Myocyte (in vitro differentiated cells): ENCODE measurements at regions not wholly inside any gene's neighbourhood (a gene's known extent, or its start where the extent isn't known, plus 50 kb on each side); places are given as distances from the start of the nearest gene placed in this dataset.

Experiments used
- DNase-seq: peaks from one replicate; pipeline ENCODE4 v3.0.0-alpha.2; 2012; ENCODE audit warnings: low read depth

GRCh38 chr5:122718611-122719010 is 56.3 kb upstream of the SNX2 start:
- DNase-seq = no peak

- no peak for DNase-seq
Measured at GRCh38 chr5:122719991-122720746, 54.7 kb upstream of the SNX2 start.

GRCh38 chr5:122721127-122721526 is 53.8 kb upstream of the SNX2 start:
- DNase-seq = no peak

- no peak for DNase-seq
Measured at GRCh38 chr5:122722341-122722740, 52.5 kb upstream of the SNX2 start.

GRCh38 chr5:122723606-122724352 is 51.1 kb upstream of the SNX2 start:
- DNase-seq = peak; percentile 50
